Stimulated activated naive CD8-positive, alpha-beta T cell treated with anti-CD3 and anti-CD28 coated beads, Interleukin-15, Interleukin-2, amounts not matched to agents 100 U/mL and 50 U/mL, for 24 hours (primary cell): ENCODE measurements at regions not wholly inside any gene's neighbourhood (a gene's known extent, or its start where the extent isn't known, plus 50 kb on each side); places are given as distances from the start of the nearest gene placed in this dataset.
"Not testable (repeated sequence)": the region's sequence is repeated elsewhere in the genome, so short reads cannot be mapped to it uniquely, and the experiment has no call there.

Experiments
- ATAC-seq: fragments of 150-1000 bp; cut with Tn5 transposase; one replicate; pipeline ENCODE4 v1.10.0; 2021
- DNase-seq: peaks from one replicate; pipeline ENCODE4 v3.0.0; 2021

DNA sequence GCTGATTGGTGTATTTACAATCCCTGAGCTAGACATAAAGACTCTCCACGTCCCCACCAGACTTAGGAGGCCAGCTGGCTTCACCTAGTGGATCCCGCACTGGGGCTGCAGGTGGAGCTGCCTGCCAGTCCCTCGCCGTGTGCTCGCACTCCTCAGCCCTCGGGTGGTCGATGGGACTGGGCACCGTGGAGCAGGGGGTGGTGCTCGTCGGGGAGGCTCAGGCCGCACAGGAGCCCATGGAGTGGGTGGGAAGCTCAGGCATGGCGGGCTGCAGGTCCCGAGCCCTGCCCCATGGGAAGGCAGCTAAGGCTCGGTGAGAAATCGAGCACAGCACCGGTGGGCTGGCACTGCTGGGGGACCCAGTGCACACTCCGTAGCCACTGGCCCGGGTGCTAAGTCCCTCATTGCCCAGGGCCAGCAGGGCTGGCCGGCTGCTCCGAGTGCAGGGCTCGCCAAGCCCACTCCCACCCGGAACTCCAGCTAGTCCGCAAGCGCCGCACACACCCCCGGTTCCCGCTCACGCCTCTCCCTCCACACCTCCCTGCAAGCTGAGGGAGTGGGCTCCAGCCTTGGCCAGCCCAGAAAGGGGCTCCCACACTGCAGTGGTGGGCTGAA, 1441.2 kb upstream of the ACVR2A start:
- not testable (repeated sequence) for ATAC-seq, DNase-seq

- no peak for ATAC-seq
- DNase-seq, result no peak
Observed at GRCh38 chr2:146392631-146393030, 1452.2 kb upstream of the ACVR2A start.

DNA sequence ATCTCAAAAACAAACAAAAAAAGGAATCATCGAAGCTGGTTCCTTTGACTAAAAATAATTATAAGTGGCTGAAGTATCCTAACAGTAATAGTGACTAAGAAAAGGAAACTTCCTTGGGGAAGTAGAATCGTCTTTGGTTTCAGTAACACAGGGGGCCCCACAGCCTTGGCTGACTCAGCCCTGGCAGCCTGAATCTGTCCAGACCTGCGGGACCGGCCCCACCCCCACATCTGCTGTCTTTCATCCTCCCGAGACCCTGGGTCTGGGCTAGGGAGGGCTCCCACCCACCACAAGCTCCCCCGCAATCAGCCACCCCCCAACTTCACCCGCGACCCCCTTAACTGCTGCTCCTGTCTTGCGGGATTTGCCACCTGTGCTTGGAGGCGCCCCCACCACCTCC, 1452.6 kb upstream of the ACVR2A start:
- no peak for ATAC-seq
- DNase-seq, result no peak

DNA sequence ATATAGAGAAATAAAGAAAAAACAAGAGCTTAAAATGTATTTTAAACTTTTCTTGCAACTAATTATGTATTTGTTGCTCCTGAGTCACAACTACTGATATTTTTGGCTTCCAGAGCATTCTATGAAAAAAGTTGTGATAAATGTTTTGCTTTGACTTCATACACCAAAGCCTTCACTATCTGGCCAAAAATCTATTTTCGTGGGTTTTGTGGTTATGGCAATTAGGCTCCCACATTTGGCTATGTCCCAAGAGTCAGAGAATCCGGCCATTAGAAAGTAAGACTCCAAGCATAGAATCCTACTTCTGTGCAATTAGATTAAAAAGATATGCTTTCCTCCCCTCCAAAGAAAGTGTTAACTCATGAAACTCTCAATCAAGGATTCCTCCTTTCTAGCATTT, 1456.1 kb upstream of the ACVR2A start:
- ATAC-seq (no peak), DNase-seq (no peak)

GRCh38 chr2:146386096-146386495, 1458.7 kb upstream of the ACVR2A start:
- no peak for ATAC-seq

DNA sequence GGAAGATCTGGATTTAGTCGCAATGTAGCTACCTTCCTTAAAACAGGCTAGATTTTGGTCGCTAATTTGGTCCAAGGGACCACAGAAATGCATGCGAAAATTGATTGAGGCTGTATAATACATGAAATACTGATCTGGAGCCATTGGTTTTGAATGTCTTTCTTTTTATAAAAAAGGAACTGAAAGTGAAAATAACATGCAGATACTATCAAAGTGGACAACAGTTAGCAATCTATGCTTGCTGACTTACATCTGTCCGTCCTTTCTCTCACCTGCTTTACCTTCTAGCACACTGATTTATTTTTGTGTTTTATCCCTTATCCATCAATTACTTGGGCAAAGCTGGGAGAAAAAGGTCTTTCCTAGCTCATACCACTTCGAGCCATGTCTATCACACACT, 1459.8 kb upstream of the ACVR2A start:
- DNase-seq (no peak), ATAC-seq (no peak)

More at GRCh38 chr2:146386096-146386495, 1458.7 kb upstream of the ACVR2A start:
- DNase-seq, result no peak

DNA sequence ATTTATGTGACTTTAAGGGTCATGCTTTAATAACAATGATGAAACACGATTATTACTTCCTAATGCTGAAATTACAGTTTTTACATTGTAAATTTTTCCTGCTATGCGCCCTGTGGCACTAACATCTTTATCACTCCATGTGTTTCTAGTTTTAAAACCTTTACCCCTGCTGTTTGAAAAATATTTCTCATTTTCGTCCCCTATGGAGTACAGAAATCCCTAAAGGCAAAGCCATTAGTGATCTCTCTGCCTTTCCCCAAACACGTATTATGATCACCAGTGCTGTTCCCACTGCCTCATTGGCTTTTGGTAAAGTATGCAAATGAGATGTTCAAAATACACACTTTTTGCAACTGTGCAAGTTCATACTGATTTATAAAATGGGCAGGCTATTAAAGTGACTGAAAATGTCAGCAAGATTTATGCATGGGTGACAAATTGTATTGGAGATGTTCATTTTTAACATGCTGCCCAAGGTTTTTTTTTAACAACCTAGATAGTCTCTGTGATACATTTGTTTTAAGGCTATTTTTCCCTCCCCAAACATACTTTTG, 1468.2 kb upstream of the ACVR2A start:
- DNase-seq, result no peak
- no peak for ATAC-seq

GRCh38 chr2:146374505-146374904, 1470.3 kb upstream of the ACVR2A start:
- ATAC-seq (no peak), DNase-seq (no peak)

GRCh38 chr2:146371364-146371763, 1473.5 kb upstream of the ACVR2A start:
- not testable (repeated sequence) for ATAC-seq, DNase-seq

GRCh38 chr2:146370826-146371225, 1474.0 kb upstream of the ACVR2A start:
- no peak for ATAC-seq

GRCh38 chr2:146366276-146366675, 1478.6 kb upstream of the ACVR2A start:
- ATAC-seq, result no peak
- DNase-seq, result no peak

More at GRCh38 chr2:146370826-146371225, 1474.0 kb upstream of the ACVR2A start:
- DNase-seq, result no peak

- ATAC-seq (no peak), DNase-seq (no peak)
Observed at GRCh38 chr2:146365041-146365440, 1479.8 kb upstream of the ACVR2A start.

DNA sequence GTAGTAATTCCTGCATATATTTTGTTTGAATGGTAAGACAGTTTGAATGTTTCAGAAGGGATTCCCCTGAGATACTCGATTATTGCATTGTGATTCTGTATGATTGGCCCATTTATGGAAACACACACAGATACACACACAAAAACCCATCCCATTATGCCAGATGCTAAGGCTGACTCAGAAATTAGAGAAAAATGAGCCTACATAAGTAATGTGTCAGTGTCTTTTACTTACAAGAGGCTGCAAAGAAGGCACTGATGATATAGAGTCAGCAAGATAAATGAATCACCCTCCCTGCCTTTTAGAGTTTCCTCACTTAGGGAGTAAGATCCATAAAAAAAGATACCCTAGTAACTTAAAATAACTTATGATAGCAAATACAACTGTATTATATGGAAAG, 1481.1 kb upstream of the ACVR2A start:
- no peak for ATAC-seq
- DNase-seq, result no peak

GRCh38 chr2:146351689-146352088, 1493.1 kb upstream of the ACVR2A start:
- no peak for ATAC-seq

DNA sequence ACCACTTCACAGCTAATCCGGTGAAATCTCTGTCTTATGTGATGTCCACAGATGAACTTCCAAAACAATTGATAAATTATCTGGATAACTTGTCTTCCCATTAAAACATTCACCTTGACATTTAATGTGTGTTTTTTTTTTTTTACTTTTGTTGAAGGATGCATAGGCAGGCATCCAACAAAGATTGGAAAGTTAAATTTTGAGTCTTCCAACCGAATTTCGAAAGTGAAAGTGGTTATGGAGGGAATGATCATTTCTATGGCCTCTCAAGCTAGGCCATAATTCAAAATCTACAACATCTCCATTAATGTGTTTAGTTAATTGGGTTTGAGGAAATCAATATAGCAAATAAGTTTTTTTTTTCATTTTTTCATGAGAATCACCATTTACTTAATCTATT, 1495.5 kb upstream of the ACVR2A start:
- ATAC-seq, result no peak
- no peak for DNase-seq

More at GRCh38 chr2:146351689-146352088, 1493.1 kb upstream of the ACVR2A start:
- no peak for DNase-seq

DNA sequence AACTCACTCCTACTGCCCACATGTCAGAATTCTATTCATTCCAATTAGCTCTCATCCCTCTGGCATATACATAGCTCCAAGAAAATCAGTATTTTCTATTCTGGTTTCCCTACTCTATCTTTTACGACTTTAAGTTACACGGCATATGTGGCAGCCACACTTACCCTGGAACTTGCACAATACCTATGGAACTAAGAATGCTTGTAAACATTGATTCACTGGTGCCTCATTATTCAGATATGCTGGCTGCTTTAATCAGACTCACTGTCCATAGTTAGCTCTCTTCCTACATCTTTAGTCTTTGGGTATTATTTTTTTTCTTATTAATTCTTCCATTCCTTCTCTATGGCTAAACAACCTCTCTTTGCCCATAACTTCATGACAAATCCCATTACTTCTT, 1519.9 kb upstream of the ACVR2A start:
- ATAC-seq (no peak), DNase-seq (no peak)

DNA sequence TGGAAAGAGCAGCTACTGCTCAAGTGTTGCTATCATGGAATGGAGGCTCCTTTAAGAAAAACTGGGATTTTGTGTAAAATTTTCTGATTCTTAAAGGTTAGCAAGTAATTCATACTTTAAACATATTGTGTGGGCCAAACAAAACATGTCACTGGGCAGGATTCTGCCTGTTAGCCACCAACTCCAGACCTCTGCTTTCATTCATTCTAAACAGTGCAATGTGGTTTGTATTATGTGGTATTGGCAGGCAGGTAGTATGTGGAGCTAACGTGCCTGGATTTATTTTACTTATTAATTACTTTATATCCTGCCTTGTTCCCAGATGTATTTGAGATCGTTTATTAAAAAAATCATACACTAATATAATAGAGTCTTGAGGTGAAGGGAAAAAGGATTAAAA, 1521.3 kb upstream of the ACVR2A start:
- ATAC-seq (no peak), DNase-seq (no peak)

GRCh38 chr2:146321175-146321574, 1523.7 kb upstream of the ACVR2A start:
- no peak for DNase-seq

GRCh38 chr2:146317959-146318358, 1526.9 kb upstream of the ACVR2A start:
- ATAC-seq (no peak), DNase-seq (no peak)

More at GRCh38 chr2:146321175-146321574, 1523.7 kb upstream of the ACVR2A start:
- no peak for ATAC-seq

DNA sequence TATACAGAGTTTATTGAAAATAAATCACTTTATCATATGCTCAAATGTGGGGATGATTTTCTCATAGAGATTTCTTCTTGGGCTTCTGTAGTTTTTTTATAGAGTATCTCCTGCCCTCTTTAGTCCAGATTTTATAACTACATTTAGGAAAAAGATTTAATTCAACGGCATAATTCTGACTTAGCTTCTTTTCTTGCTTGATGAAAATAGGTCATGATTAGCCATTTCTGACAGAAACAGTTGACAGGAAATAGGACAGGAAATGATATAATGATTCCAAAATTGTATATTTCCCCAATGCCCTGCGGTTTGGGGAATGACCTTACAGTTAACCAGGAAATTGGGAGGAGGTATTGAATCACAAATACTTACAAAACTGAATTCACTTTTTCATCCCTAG, 1531.9 kb upstream of the ACVR2A start:
- no peak for ATAC-seq

DNA sequence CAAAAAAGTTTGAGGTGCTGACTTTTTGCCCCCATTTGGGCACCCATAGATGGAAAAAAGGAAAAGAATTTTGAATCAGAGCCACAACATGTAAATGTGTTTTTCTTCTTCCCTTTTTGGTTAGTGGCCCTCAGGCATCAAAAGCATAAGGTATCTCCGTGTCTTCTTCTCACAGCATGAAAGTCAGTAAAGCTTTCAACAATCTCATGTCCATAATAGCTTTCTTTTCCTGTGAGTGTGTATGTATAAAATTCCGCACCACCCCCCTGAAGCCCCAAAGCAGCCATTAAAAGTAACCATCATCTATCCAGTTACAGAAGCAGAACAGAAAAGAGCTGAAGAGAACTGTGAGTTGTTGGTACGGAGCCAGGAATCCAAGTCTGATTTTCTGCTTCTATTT, 1539.7 kb upstream of the ACVR2A start:
- ATAC-seq (no peak), DNase-seq (no peak)

More for the DNA sequence above, 1531.9 kb upstream of the ACVR2A start:
- DNase-seq, result no peak

- DNase-seq (no peak), ATAC-seq (no peak)
Observed at GRCh38 chr2:146301287-146301686, 1543.5 kb upstream of the ACVR2A start.

GRCh38 chr2:146295080-146295670, 1549.7 kb upstream of the ACVR2A start:
- DNase-seq (no peak), ATAC-seq (no peak)

- DNase-seq, result no peak
- ATAC-seq, result no peak
Observed at GRCh38 chr2:146287281-146287680, 1557.5 kb upstream of the ACVR2A start.
